ENCODE measurements at regions not wholly inside any gene's neighbourhood (a gene's known extent, or its start where the extent isn't known, plus 50 kb on each side); places are given as distances from the start of the nearest gene placed in this dataset.

DNA sequence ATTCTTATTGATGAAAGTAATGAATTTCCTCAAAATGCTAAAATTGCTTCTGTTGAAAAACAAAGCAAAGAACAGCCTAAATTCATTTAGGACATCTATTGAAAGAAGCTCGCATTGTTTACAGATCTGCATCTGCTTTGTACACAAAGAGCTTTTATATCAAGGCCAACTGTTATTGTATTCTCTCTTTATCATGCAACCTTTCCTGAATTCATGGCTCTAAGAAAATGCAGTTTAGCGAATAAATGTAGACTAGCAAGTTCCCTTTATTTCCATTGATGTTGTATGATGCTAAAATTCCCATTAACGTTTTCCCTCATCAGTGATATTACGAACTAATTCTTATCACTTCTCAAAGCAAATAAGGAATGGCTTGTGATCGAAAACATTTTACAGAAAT lies 446.3 kb downstream of the MID1IP1 start:
- TF ChIP-seq, protein P1, sequence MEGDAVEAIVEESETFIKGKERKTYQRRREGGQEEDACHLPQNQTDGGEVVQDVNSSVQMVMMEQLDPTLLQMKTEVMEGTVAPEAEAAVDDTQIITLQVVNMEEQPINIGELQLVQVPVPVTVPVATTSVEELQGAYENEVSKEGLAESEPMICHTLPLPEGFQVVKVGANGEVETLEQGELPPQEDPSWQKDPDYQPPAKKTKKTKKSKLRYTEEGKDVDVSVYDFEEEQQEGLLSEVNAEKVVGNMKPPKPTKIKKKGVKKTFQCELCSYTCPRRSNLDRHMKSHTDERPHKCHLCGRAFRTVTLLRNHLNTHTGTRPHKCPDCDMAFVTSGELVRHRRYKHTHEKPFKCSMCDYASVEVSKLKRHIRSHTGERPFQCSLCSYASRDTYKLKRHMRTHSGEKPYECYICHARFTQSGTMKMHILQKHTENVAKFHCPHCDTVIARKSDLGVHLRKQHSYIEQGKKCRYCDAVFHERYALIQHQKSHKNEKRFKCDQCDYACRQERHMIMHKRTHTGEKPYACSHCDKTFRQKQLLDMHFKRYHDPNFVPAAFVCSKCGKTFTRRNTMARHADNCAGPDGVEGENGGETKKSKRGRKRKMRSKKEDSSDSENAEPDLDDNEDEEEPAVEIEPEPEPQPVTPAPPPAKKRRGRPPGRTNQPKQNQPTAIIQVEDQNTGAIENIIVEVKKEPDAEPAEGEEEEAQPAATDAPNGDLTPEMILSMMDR (conservative IDR thresholded peaks at IDR 0.05; ENCODE audit: low read depth, low read length): no peak
- TF ChIP-seq POLR2A (IDR thresholded peaks at IDR 0.05; ENCODE audit: low read depth, low read length): no peak
- TF ChIP-seq RFX5 (IDR thresholded peaks at IDR 0.05; ENCODE audit: low read depth, low read length): no peak

Data from IMR-90 (cell line).